ENCODE measurements at regions not wholly inside any gene's neighbourhood (a gene's known extent, or its start where the extent isn't known, plus 50 kb on each side); places are given as distances from the start of the nearest gene placed in this dataset.

GRCh38 chr4:159881158-159881557, 778.3 kb downstream of the RAPGEF2 start:
- TF ChIP-seq CTCF (IDR thresholded peaks at IDR 0.05): no peak
- TF ChIP-seq POLR2AphosphoS5 (IDR thresholded peaks at IDR 0.05): no peak
- TF ChIP-seq EP300 (IDR thresholded peaks at IDR 0.05): no peak
- no peak for TF ChIP-seq POLR2A (IDR thresholded peaks at IDR 0.05)

Data from upper lobe of left lung (tissue), 4 donors.